ENCODE measurements at regions not wholly inside any gene's neighbourhood (a gene's known extent, or its start where the extent isn't known, plus 50 kb on each side); places are given as distances from the start of the nearest gene placed in this dataset.

DNA sequence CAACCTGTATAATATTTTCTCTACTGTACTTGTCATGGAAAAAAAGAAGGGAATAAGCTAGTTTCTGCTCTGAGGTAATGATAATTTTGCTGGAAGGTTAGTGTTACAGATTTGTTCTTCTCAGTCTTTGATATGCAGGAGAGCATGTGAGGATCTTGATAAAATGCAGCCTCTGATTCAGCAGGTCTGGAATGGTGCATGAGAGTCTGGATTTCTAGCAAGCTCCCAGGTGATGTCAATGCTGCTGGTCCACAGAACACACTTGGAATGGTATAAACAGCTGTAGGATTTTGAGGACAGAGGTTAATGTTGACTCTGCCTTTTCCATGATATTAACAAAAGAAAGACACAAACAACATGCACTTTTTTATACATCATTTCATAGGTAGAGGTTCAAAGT, 173.6 kb downstream of the NDFIP2 start:
- TF ChIP-seq POLR2AphosphoS5 (IDR thresholded peaks at IDR 0.05; ENCODE audit: low read depth, low read length): no peak
- no peak for TF ChIP-seq REST (IDR thresholded peaks at IDR 0.05; ENCODE audit: insufficient read depth in 1 of 2, low read depth in 2 of 2, low read length in 2 of 2)
- TF ChIP-seq SIN3A (IDR thresholded peaks at IDR 0.05; ENCODE audit: borderline replicate concordance, insufficient read depth, low read length): no peak

Measured in PFSK-1 (cell line).